Heart left ventricle (tissue), 13 donors: ENCODE measurements at regions not wholly inside any gene's neighbourhood (a gene's known extent, or its start where the extent isn't known, plus 50 kb on each side); places are given as distances from the start of the nearest gene placed in this dataset.

Experiments
- POLR2A ChIP-seq, 2 donors: fragments of 450-650 bp; IDR thresholded peaks; one replicate each; pipeline ENCODE4 v1.6.1; 2017; ENCODE audit warnings: antibody characterized with exemption in 2 of 2, mild to moderate bottlenecking in 2 of 2, moderate library complexity in 2 of 2
- TF ChIP-seq, protein P1 (sequence below), 12 donors: fragments of 200-600 bp; sonication (generic) in 4 of 12; IDR thresholded peaks; one replicate each; pipeline versions ENCODE4 v1.5.0 to v1.8.0; 2018 to 2022; ENCODE audit warnings: antibody characterized with exemption in 12 of 12, mild to moderate bottlenecking in 5 of 12
- donor health status: ischemic (EF 13 %, LVEDD 7.1; RV severe dilation, severe dysfunction).
- donor health status: DM: no; HTN: yes; CAD: no.
- donor health status: DM: no; HTN: no; CAD: no.
- donor health status: ischemic (EF 25% LVEDD 6.9; RV normal size, moderate dysfunction).
- donor health status: ischemic (EF 25% LVEDD 5.7; RV mildly dilated, moderate dysfunction).
- donor health status: ischemic (EF 35%, LVEDD 5.7; RV mildly dilated, moderate dysfunction).
- donor health status: nonischemic (EF 11% LVEDD 7.7; RV severe dilation, severe dysfunction).
- donor health status: DM: yes; HTN: yes; CAD: no.
- donor health status: PGD.
- donor health status: ischemic (EF 29% LVEDD 5.4; RV normal size, mild dysfunction).
- donor health status: nonischemic (EF 23%, LVEDD 6.1; RV moderate dilation, normal function).

DNA sequence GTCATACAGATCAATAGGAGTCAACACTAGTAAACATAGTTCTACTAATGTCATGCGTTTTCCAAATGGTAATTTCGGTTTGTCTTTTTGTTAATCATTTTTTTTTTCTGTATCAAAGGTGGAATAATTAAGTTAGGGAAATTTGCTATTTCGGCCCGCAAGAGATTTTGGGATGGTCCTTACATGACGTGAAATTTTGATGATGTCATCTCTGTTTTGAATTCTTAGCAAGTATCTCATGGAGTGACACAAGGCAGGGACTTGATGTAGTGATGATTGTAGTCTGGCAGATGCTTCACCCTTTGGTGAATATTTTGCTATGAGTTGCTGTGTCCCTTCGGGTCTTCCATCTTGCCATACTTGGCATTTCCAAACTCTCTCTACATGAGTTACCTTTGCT is 608.0 kb downstream of the BCKDHB start:
- TF ChIP-seq, protein P1, sequence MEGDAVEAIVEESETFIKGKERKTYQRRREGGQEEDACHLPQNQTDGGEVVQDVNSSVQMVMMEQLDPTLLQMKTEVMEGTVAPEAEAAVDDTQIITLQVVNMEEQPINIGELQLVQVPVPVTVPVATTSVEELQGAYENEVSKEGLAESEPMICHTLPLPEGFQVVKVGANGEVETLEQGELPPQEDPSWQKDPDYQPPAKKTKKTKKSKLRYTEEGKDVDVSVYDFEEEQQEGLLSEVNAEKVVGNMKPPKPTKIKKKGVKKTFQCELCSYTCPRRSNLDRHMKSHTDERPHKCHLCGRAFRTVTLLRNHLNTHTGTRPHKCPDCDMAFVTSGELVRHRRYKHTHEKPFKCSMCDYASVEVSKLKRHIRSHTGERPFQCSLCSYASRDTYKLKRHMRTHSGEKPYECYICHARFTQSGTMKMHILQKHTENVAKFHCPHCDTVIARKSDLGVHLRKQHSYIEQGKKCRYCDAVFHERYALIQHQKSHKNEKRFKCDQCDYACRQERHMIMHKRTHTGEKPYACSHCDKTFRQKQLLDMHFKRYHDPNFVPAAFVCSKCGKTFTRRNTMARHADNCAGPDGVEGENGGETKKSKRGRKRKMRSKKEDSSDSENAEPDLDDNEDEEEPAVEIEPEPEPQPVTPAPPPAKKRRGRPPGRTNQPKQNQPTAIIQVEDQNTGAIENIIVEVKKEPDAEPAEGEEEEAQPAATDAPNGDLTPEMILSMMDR (IDR thresholded peaks at IDR 0.05), result no peak
- TF ChIP-seq POLR2A (IDR thresholded peaks at IDR 0.05), result no peak
